K562 (cell line): ENCODE measurements at regions not wholly inside any gene's neighbourhood (a gene's known extent, or its start where the extent isn't known, plus 50 kb on each side); places are given as distances from the start of the nearest gene placed in this dataset.

Source experiments
- HOMEZ ChIP-seq: fragments of 250-450 bp; sonication (Bioruptor Pico); IDR thresholded peaks from 2 replicates; pipeline ENCODE4 v1.4.0; 2020; ENCODE audit warnings: mild to moderate bottlenecking, moderate library complexity
- ZNF318 ChIP-seq, 2 experiments: fragments of 450-650 bp; IDR thresholded peaks; 2 replicates each; pipeline ENCODE4 v1.6.1; 2016; ENCODE audit warnings: mild to moderate bottlenecking in 2 of 2, borderline replicate concordance in 1 of 2, low read depth in 1 of 2, moderate library complexity in 1 of 2

- TF ChIP-seq HOMEZ (CRISPR knock-in tag) (no peak), ZNF318 (IDR thresholded peaks at IDR 0.05; ENCODE audit: borderline replicate concordance in 1 of 2, low read depth in 1 of 2) (no peak)
Measured at GRCh38 chr16:51868631-51869030, 678.3 kb downstream of the TOX3 start (continued).
